ENCODE measurements at regions not wholly inside any gene's neighbourhood (a gene's known extent, or its start where the extent isn't known, plus 50 kb on each side); places are given as distances from the start of the nearest gene placed in this dataset.
"Not testable (repeated sequence)": the region's sequence is repeated elsewhere in the genome, so short reads cannot be mapped to it uniquely, and the experiment has no call there.

DNA sequence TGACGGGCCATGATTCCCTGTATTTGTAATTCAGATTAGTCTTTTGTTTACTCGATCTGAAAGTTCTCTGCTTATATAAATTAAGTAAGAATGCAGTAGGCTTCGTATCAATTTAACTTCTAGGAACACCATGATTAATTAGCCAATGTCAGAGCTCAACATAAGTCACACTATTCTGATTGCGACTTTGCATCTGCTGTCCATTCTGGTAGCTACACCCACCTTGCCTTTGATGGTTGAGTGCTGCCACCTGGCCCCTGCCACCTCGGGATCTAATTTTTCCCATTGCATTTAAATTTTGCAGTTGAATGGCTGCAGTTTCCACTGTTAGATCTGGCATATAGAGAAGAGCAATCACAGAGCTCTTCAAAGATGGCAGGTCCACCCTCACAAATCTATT, 140.0 kb downstream of the LTN1 start:
- H3K27ac ChIP-seq = no peak overlapping the region
- H3K4me1 ChIP-seq (ENCODE audit: insufficient read depth) = peaks cover 1% of the 10 kb centered on the region
- H3K36me3 ChIP-seq = no peaks in the 10 kb centered on the region
- no peak overlapping the region for H3K4me3 ChIP-seq
- H3K9me3 ChIP-seq = no peaks in the 10 kb centered on the region
- no peaks in the 10 kb centered on the region for H3K27me3 ChIP-seq
- TF ChIP-seq CTCF (IDR thresholded peaks at IDR 0.05) (no peak), EP300 (IDR thresholded peaks at IDR 0.05) (no peak), POLR2A (IDR thresholded peaks at IDR 0.05) (no peak)
- no peak for DNase-seq
- intact Hi-C loops (cut with DNase I) = no loop called here
- 59 to 69% (median 64%) methylated on average over 5 of the region's 5 CpGs for WGBS, 3 donors

GRCh38 chr21:28851645-28852044, 141.0 kb downstream of the LTN1 start:
- no peaks in the 10 kb centered on the region for H3K36me3 ChIP-seq
- H3K27me3 ChIP-seq = no peaks in the 10 kb centered on the region
- DNase-seq = no peak
- H3K4me1 ChIP-seq (ENCODE audit: insufficient read depth) = peaks cover under 1% of the 10 kb centered on the region
- intact Hi-C loops (cut with DNase I) = no loop called here
- no peaks in the 10 kb centered on the region for H3K9me3 ChIP-seq
- H3K4me3 ChIP-seq = no peak overlapping the region
- no peak overlapping the region for H3K27ac ChIP-seq
- no peak for TF ChIP-seq CTCF (IDR thresholded peaks at IDR 0.05)
- TF ChIP-seq POLR2A (IDR thresholded peaks at IDR 0.05) = no peak
- no peak for TF ChIP-seq EP300 (IDR thresholded peaks at IDR 0.05)
- 92 to 100% (median 97%) methylated on average over 1 of the region's 1 CpG for WGBS, 3 donors

GRCh38 chr21:28839237-28839636, 153.4 kb downstream of the LTN1 start:
- WGBS, 3 donors = 88 to 95% (median 91%) methylated on average over 1 of the region's 1 CpG
- H3K27ac ChIP-seq; DNase-seq; H3K9me3 ChIP-seq; intact Hi-C loops (cut with DNase I); H3K36me3 ChIP-seq; H3K4me1 ChIP-seq (ENCODE audit: insufficient read depth); H3K27me3 ChIP-seq; H3K4me3 ChIP-seq: not testable (repeated sequence)

DNA sequence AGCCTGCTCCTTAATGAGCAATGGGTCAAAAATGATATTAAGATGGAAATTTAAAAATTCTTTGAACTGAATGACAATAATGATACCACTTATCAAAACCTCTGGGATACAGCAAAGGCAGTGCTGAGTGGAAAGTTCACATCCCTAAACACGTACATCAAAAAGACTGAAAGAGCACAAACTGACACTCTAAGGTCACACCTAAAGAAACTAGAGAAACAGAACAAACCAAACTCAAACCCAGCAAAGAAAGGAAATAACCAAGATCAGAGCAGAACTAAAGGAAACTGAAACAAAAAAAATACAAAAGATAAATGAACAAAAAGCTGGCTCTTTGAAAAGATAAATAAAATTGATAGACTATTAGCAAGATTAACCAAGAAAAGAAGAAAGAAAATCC, 155.3 kb downstream of the LTN1 start:
- H3K4me3 ChIP-seq; DNase-seq; intact Hi-C loops (cut with DNase I); H3K36me3 ChIP-seq; H3K4me1 ChIP-seq (ENCODE audit: insufficient read depth); H3K9me3 ChIP-seq; H3K27ac ChIP-seq; H3K27me3 ChIP-seq: not testable (repeated sequence)
- 40 to 82% (median 48%) methylated on average over 1 of the region's 1 CpG for WGBS, 3 donors

DNA sequence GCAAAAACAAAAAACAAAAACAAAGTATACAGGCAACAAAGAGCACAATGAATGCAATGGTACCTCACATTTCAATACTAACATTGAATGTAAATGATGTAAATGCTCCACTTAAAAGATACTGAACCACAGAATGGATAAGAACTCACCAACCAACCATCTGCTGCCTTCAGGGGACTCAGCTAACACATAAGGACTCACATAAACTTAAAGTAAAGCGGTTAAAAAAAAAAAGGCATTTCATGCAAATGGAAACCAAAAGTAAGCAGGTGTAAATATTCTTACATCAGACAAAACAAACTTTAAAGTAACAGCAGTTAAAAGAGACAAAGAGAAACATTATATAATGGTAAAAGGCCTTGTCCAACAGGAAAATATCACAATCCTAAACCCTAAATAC, 156.1 kb downstream of the LTN1 start:
- H3K27ac ChIP-seq; DNase-seq; H3K27me3 ChIP-seq; H3K4me1 ChIP-seq (ENCODE audit: insufficient read depth); H3K4me3 ChIP-seq; intact Hi-C loops (cut with DNase I); H3K36me3 ChIP-seq; H3K9me3 ChIP-seq: not testable (repeated sequence)
- 91 to 97% (median 93%) methylated on average over 1 of the region's 1 CpG for WGBS, 3 donors

GRCh38 chr21:28834335-28835238, 158.1 kb downstream of the LTN1 start:
- DNase-seq = no peak
- TF ChIP-seq EP300 (IDR thresholded peaks at IDR 0.05) (no peak), POLR2A (IDR thresholded peaks at IDR 0.05) (no peak), CTCF (IDR thresholded peaks at IDR 0.05) (no peak)
- 82 to 96% (median 94%) methylated on average over 6 of the region's 6 CpGs for WGBS, 3 donors
- Histone ChIP-seq H3K36me3 (no peaks in the 10 kb centered on the region), H3K9me3 (no peaks in the 10 kb centered on the region), H3K4me1 (ENCODE audit: insufficient read depth) (no peaks in the 10 kb centered on the region), H3K27me3 (no peaks in the 10 kb centered on the region), H3K4me3 (no peak overlapping the region), H3K27ac (no peak overlapping the region)
- intact Hi-C loops (cut with DNase I) = no loop called here
